GM12875 (cell line): ENCODE measurements at regions not wholly inside any gene's neighbourhood (a gene's known extent, or its start where the extent isn't known, plus 50 kb on each side); places are given as distances from the start of the nearest gene placed in this dataset.

Experiments used
- H3K4me3 ChIP-seq: one replicate; pipeline ENCODE4 v1.5.1; 2011; ENCODE audit warnings: low read depth, low read length, control low read depth
- TF ChIP-seq, protein P1 (sequence below): IDR thresholded peaks from 2 replicates; pipeline ENCODE4 v1.5.1; 2011; ENCODE audit warnings: low read depth, mild to moderate bottlenecking, control low read depth, inconsistent platforms, low read length, moderate library complexity, borderline replicate concordance; ENCODE audit not compliant: insufficient read depth

- TF ChIP-seq, protein P1, sequence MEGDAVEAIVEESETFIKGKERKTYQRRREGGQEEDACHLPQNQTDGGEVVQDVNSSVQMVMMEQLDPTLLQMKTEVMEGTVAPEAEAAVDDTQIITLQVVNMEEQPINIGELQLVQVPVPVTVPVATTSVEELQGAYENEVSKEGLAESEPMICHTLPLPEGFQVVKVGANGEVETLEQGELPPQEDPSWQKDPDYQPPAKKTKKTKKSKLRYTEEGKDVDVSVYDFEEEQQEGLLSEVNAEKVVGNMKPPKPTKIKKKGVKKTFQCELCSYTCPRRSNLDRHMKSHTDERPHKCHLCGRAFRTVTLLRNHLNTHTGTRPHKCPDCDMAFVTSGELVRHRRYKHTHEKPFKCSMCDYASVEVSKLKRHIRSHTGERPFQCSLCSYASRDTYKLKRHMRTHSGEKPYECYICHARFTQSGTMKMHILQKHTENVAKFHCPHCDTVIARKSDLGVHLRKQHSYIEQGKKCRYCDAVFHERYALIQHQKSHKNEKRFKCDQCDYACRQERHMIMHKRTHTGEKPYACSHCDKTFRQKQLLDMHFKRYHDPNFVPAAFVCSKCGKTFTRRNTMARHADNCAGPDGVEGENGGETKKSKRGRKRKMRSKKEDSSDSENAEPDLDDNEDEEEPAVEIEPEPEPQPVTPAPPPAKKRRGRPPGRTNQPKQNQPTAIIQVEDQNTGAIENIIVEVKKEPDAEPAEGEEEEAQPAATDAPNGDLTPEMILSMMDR = no peak
Observed at GRCh38 chr3:150140614-150141321, 170.1 kb upstream of the PFN2 start.

DNA sequence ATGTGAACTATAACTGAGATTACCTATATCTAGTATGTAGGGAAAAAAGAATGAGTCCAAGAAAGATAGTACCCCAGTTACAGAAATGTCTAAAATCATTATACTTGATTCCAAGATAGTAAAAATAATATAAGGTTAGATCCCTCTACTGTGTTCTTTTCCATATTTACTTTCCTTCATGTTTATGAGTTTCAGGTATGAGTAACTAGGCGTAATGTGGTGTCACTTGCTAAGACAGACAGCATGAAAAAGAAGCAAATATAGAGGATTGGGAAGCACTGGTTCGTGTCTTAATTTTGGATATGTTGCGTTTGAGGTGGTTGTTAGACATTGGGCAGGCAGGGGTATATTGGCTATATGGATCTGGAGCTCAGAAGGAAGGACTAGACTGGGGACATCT lies 168.1 kb upstream of the PFN2 start:
- TF ChIP-seq, protein P1 = no peak
- H3K4me3 ChIP-seq = no peak overlapping the region

More at GRCh38 chr3:150140614-150141321, 170.1 kb upstream of the PFN2 start:
- no peak overlapping the region for H3K4me3 ChIP-seq

DNA sequence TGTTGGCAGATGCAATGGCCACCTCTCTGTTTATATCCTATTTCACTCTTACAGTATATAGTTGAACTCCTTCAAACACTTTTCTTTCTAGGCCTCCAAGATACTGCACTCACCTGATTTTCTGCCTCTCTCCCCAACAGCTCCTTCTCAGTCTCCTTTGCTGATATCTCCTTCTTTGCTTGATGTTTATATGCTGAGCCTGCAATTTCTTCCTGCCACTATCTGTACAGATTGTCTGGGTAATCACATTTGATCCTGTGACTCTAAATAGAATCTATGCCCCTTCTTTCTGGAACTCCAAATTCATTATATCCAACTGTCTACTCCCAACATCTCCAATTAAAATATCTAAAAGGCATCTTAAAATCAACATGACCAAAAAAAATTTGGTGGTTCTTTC lies 165.5 kb upstream of the PFN2 start:
- TF ChIP-seq, protein P1 = no peak
- no peak overlapping the region for H3K4me3 ChIP-seq

- H3K4me3 ChIP-seq = no peak overlapping the region
- TF ChIP-seq, protein P1 = no peak
Observed at GRCh38 chr3:150135287-150135721, 164.6 kb upstream of the PFN2 start.

GRCh38 chr3:150133293-150133692 lies 162.6 kb upstream of the PFN2 start:
- H3K4me3 ChIP-seq = no peak overlapping the region
- TF ChIP-seq, protein P1 = no peak

DNA sequence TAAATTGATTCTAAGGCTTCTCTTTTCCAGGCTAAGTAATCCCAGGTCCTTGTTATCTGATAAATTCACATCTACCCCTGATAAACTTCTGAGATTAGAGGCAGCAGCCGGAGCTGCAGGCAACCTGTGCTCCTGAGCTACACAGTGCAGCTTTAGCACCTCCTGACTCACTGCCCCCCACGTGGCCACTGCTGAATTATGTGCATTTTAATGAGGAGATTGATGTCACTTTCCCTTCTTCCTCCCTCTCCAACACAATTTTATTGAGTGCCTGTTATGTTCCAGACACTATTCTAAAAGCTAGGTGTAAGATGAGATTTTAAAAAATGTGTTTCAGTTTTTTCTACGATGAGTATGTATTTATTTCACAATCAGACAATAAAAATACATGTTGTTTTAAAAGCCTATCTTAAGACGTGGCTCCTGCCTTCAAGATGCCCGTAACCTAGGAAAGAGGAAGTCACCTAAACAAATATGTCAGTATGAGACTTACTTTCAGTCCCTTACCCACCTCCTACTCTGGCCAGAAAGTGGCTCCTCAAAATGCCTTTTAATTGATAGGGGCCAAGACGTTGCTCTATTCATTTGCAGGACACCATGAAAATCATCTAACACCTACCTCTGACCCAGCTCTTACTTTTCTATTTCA lies 161.5 kb upstream of the PFN2 start:
- no peak overlapping the region for H3K4me3 ChIP-seq
- TF ChIP-seq, protein P1 = no peak

DNA sequence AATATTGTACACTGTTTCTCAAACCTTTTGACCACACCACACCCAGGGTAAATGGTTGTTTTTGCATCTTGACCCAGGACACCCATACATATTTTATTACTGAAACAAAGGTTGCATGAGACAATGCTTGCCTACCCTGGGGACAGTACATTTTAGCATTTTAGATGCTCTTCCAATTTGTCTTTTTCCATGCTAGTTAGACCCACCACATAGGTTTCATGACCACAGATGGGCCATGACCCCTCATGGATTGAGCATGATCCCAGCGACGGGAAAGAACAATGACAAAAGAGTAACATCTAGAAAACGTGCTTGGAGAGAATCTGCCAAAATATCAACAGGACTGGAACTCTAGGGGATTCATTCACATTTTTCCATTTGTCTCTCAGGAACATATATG lies 161.0 kb upstream of the PFN2 start:
- H3K4me3 ChIP-seq = no peak overlapping the region
- TF ChIP-seq, protein P1 = no peak
